Gastroesophageal sphincter (tissue), 4 donors: ENCODE measurements at regions not wholly inside any gene's neighbourhood (a gene's known extent, or its start where the extent isn't known, plus 50 kb on each side); places are given as distances from the start of the nearest gene placed in this dataset.

Experiments
- ATAC-seq: fragments of 150-250 bp; one replicate; pipeline ENCODE4 v1.9.1; 2016; ENCODE audit warnings: mild to moderate bottlenecking, moderate library complexity
- H3K27ac ChIP-seq, 4 donors: fragments of 200-600 bp; sonication (generic) in 3 of 4; 1 replicate in 3 of 4; 2 replicates in 1 of 4; pipeline ENCODE4 v1.5.1; 2016 to 2019
- H3K27me3 ChIP-seq: fragments of 200-600 bp; sonication (generic); one replicate; pipeline ENCODE4 v1.5.1; 2019
- H3K36me3 ChIP-seq, 2 donors: fragments of 200-600 bp; sonication (generic); one replicate each; pipeline ENCODE4 v1.5.1; 2019; ENCODE audit warnings: control low read depth in 1 of 2
- H3K4me1 ChIP-seq, 3 donors: fragments of 200-600 bp; sonication (generic); 1 replicate in 2 of 3; 2 replicates in 1 of 3; pipeline ENCODE4 v1.5.1; 2016 to 2019; ENCODE audit warnings: control low read depth in 2 of 3
- H3K4me3 ChIP-seq, 2 donors: fragments of 200-600 bp; sonication (generic); one replicate each; pipeline ENCODE4 v1.5.1; 2019; ENCODE audit warnings: mild to moderate bottlenecking in 1 of 2, moderate library complexity in 1 of 2
- H3K9me3 ChIP-seq, 3 donors: fragments of 200-600 bp; sonication (generic); one replicate each; pipeline ENCODE4 v1.5.1; 2017 to 2019; ENCODE audit warnings: control low read depth in 2 of 3
- EP300 ChIP-seq: sonication (generic); formaldehyde crosslinking; IDR thresholded peaks from one replicate; pipeline ENCODE4 v1.6.1; 2017; ENCODE audit warnings: antibody characterized with exemption, mild to moderate bottlenecking
- POLR2A ChIP-seq, 2 donors: fragments of 450-650 bp; IDR thresholded peaks; one replicate each; pipeline ENCODE4 v1.6.1; 2017; ENCODE audit warnings: antibody characterized with exemption in 2 of 2, mild to moderate bottlenecking in 2 of 2, moderate library complexity in 1 of 2
- POLR2AphosphoS5 ChIP-seq: sonication (generic); formaldehyde crosslinking; IDR thresholded peaks from one replicate; pipeline ENCODE4 v1.6.1; 2017; ENCODE audit warnings: antibody characterized with exemption
- WGBS, 2 donors: methylation state at CpG; one replicate each; pipeline ENCODE4 v1.1.5; 2018; ENCODE audit warnings: low coverage in 1 of 2; 5-methylcytosine and 5-hydroxymethylcytosine counted together
- TF ChIP-seq, protein P1 (sequence below), 4 experiments: fragments of 200-600 bp in 2 of 4; fragments of 450-650 bp in 2 of 4; sonication (generic) in 1 of 4; IDR thresholded peaks; one replicate each; pipeline ENCODE4 v1.5.1; 2017 to 2019; ENCODE audit warnings: antibody characterized with exemption in 4 of 4, mild to moderate bottlenecking in 2 of 4, moderate library complexity in 2 of 4

GRCh38 chr20:61030130-61030529 is 221.9 kb upstream of the CDH4 start:
- TF ChIP-seq POLR2AphosphoS5 (no peak), EP300 (no peak), POLR2A (IDR thresholded peaks at IDR 0.05) (no peak)
- TF ChIP-seq, protein P1, sequence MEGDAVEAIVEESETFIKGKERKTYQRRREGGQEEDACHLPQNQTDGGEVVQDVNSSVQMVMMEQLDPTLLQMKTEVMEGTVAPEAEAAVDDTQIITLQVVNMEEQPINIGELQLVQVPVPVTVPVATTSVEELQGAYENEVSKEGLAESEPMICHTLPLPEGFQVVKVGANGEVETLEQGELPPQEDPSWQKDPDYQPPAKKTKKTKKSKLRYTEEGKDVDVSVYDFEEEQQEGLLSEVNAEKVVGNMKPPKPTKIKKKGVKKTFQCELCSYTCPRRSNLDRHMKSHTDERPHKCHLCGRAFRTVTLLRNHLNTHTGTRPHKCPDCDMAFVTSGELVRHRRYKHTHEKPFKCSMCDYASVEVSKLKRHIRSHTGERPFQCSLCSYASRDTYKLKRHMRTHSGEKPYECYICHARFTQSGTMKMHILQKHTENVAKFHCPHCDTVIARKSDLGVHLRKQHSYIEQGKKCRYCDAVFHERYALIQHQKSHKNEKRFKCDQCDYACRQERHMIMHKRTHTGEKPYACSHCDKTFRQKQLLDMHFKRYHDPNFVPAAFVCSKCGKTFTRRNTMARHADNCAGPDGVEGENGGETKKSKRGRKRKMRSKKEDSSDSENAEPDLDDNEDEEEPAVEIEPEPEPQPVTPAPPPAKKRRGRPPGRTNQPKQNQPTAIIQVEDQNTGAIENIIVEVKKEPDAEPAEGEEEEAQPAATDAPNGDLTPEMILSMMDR (IDR thresholded peaks at IDR 0.05) = no peak
- ATAC-seq = no peak
- Histone ChIP-seq H3K9me3 (no peaks in the 10 kb centered on the region), H3K27me3 (no peaks in the 10 kb centered on the region), H3K36me3 (no peaks in the 10 kb centered on the region), H3K4me3 (no peak overlapping the region), H3K4me1 (peaks cover 0 to 38% (median 0%) of the 10 kb centered on the region in 3 donors), H3K27ac (peak overlapping the region in 1 of 4 donors; percentile 71)

DNA sequence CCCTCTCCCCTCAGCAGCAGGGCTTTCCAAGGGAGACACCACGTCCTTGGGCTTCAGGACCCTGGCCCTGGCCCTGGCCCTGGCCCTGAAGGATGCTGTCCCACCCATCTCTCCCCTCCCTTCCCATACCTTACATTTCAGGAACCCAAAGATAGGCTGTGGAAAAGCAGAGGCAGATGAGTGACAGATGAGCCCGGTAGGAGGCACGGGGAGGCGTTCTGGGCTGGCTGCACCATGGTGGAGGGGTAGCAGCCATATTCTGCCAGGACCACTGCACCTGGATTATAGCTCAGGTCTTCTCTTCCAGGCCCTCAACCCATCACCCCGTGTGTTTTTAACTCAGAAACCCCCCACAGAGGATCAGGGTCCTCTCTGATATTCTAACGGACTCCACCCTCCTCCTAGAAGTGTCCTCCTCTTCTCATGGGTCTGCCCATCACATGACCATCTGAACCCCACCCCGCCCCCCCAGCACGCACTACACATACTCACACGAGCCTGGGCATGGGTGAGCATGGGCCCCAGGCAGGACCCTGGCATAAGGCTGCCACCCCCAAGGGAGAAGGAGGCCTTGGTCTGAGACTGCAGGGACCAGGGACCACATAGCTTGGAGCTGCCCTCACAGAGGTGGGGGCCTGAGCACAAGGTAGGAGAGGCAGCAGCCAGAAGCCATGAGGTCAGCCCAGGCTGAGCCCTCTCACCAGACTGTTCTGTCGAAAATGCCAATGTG is 220.8 kb upstream of the CDH4 start:
- peak overlapping the region in 1 of 4 donors; percentile 71 for H3K27ac ChIP-seq

DNA sequence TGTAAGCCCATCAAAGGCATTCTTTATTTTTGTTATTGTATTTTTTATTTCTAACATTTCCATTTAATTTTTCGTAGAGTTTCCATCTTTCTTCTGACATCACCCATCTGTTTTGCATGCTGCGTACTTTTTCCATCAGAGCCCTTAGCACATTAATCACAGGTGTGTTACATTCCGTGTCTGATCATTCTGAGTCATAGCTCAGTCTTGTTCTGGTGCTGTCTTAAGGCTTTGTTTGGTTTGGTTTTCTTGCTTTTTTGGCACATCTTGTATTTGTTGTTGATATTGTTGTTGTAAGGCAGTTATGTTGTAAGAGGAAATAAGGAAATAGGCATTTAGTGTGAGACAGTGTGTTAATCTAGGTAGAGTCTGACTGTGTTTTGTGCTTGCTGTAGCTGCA is 214.6 kb upstream of the CDH4 start:
- TF ChIP-seq POLR2AphosphoS5 = no peak
- TF ChIP-seq, protein P1 (IDR thresholded peaks at IDR 0.05) = no peak
- TF ChIP-seq EP300 = no peak
- TF ChIP-seq POLR2A (IDR thresholded peaks at IDR 0.05) = no peak
- Histone ChIP-seq H3K4me3 (no peak overlapping the region), H3K4me1 (no peaks in the 10 kb centered on the region), H3K27me3 (no peaks in the 10 kb centered on the region), H3K36me3 (no peaks in the 10 kb centered on the region), H3K9me3 (no peaks in the 10 kb centered on the region), H3K27ac (no peak overlapping the region)
- ATAC-seq = no peak
- 59 to 91% methylated on average over 3 of the region's 3 CpGs for WGBS, 2 donors

More for the DNA sequence above, 220.8 kb upstream of the CDH4 start:
- H3K27me3 ChIP-seq = no peaks in the 10 kb centered on the region
- WGBS, 2 donors = 31 to 54% methylated on average over 3 to 5 of the region's 10 CpGs
- H3K36me3 ChIP-seq = no peaks in the 10 kb centered on the region
- TF ChIP-seq EP300 (no peak), POLR2AphosphoS5 (no peak)
- H3K4me1 ChIP-seq = peaks cover 0 to 38% (median 0%) of the 10 kb centered on the region in 3 donors
- ATAC-seq = no peak
- no peaks in the 10 kb centered on the region for H3K9me3 ChIP-seq
- no peak overlapping the region for H3K4me3 ChIP-seq

DNA sequence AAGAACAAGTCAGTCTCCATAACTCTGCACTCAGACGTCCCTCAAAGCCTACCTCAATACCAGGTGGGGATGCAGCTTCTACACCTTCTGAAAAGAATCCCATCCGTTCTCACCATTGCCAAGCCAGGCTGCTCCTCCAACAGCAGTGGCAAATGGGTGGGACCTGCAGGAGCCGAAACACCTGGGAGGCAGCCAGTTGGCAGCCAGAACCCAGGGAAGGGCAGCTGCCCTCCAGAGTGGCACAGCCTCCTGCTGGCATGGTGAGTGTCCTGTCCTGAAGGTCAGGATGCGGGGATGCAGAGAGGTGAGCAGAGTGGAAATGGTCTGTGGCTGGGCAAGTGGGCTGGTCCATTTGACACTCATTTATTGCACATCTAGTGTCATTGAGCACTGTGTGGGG is 210.6 kb upstream of the CDH4 start:
- no CpG with 5 or more reads among the region's 4 CpGs for WGBS, 2 donors
- Histone ChIP-seq H3K9me3 (no peaks in the 10 kb centered on the region), H3K4me1 (no peaks in the 10 kb centered on the region), H3K4me3 (no peak overlapping the region), H3K27me3 (no peaks in the 10 kb centered on the region), H3K27ac (no peak overlapping the region), H3K36me3 (no peaks in the 10 kb centered on the region)
- ATAC-seq = no peak
- no peak for TF ChIP-seq EP300
- no peak for TF ChIP-seq POLR2A (IDR thresholded peaks at IDR 0.05)
- no peak for TF ChIP-seq POLR2AphosphoS5
- TF ChIP-seq, protein P1 (IDR thresholded peaks at IDR 0.05) = no peak

- no peak for ATAC-seq
- WGBS, 2 donors = 58 to 80% methylated on average over 8 to 18 of the region's 25 CpGs
- Histone ChIP-seq H3K27ac (no peak overlapping the region), H3K36me3 (no peaks in the 10 kb centered on the region), H3K4me3 (no peak overlapping the region), H3K27me3 (no peaks in the 10 kb centered on the region), H3K9me3 (no peaks in the 10 kb centered on the region), H3K4me1 (no peaks in the 10 kb centered on the region)
- no peak for TF ChIP-seq POLR2AphosphoS5
- TF ChIP-seq, protein P1 (IDR thresholded peaks at IDR 0.05) = no peak
- TF ChIP-seq POLR2A (IDR thresholded peaks at IDR 0.05) = no peak
- TF ChIP-seq EP300 = no peak
Measured at GRCh38 chr20:61042506-61043385, 209.3 kb upstream of the CDH4 start.
